ENCODE measurements at regions not wholly inside any gene's neighbourhood (a gene's known extent, or its start where the extent isn't known, plus 50 kb on each side); places are given as distances from the start of the nearest gene placed in this dataset.

DNA sequence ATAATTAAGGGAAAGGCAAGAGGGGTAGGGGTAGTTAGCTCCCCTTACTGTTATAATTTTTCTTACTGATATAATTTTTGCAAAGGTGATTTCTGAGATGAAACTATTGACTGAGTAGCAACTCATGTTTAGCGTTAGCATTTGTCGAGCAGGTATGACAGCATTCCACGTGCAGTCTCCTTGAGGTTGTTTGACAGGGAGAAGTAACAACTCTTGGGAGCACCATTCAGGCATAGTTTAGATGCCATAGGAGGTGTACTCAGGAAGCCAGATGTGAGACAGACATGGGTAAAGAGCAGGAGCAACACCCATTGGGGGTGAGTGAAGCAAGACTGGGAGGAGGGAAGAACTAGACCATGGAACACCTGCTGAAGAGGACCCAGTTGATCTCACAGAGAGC, 96.6 kb upstream of the KLF6 start:
- no peaks in the 10 kb centered on the region for H3K36me3 ChIP-seq (ENCODE audit: control insufficient read depth, insufficient read depth, low read length)
- no peak overlapping the region for H3K27ac ChIP-seq (ENCODE audit: extremely low read depth, low read depth, low read length)
- ATAC-seq (no peak), FAIRE-seq (no peak), DNase-seq (ENCODE audit: extremely low read depth in 1 of 4, low spot score in 3 of 4) (no peak)
- no TSS peak for BruUV-seq (replicated peaks)
- H3K27me3 ChIP-seq (ENCODE audit: control insufficient read depth in 2 of 2, insufficient read depth in 2 of 2, low read length in 2 of 2): no peaks in the 10 kb centered on the region
- H3K9me3 ChIP-seq (replicated peaks; ENCODE audit: control insufficient read depth, insufficient read depth, low read depth, low read length): no peaks in the 10 kb centered on the region
- ChIA-PET CTCF (ENCODE audit: low intra/inter-chr PET ratio) (no interaction called here), POLR2A (interaction anchor here (0.7 to 1.1 kb wide), 2 partner anchors 15 to 98 kb away, joined by 3 to 5 read pairs; no protein-coding TSS in a partner anchor)
- no peak overlapping the region for H2AFZ ChIP-seq (ENCODE audit: low read depth, low read length)
- H4K20me1 ChIP-seq (replicated peaks; ENCODE audit: control insufficient read depth, insufficient read depth, low read length): no peaks in the 10 kb centered on the region
- no peak overlapping the region for H3K4me2 ChIP-seq (ENCODE audit: insufficient read depth, low read length)
- no peak overlapping the region for H3K4me3 ChIP-seq
- intact Hi-C loops (cut with micrococcal nuclease): no loop called here
- H3K4me1 ChIP-seq (replicated peaks in 1 of 2; ENCODE audit: control insufficient read depth in 2 of 2, insufficient read depth in 2 of 2, low read length in 2 of 2): peaks cover 0 to 2% of the 10 kb centered on the region in 2 experiments; a peak in 2 of 5 replicates
- H3K9ac ChIP-seq (ENCODE audit: insufficient read depth in 1 of 2, low read depth in 2 of 2, low read length in 2 of 2): no peak overlapping the region
- H3K79me2 ChIP-seq (ENCODE audit: control insufficient read depth, insufficient read depth, low read length): no peaks in the 10 kb centered on the region
- no peak for TF ChIP-seq SAP30 (IDR thresholded peaks at IDR 0.05; ENCODE audit: borderline replicate concordance, insufficient read depth, low read depth, low read length, poor library complexity, severe bottlenecking)
- TF ChIP-seq PHB2 (IDR thresholded peaks at IDR 0.05; ENCODE audit: low read depth): no peak
- TF ChIP-seq, protein P1, sequence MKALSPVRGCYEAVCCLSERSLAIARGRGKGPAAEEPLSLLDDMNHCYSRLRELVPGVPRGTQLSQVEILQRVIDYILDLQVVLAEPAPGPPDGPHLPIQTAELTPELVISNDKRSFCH (CRISPR knock-in tag; IDR thresholded peaks at IDR 0.05): no peak
- TF ChIP-seq, protein P1 (tag; IDR thresholded peaks at IDR 0.05): no peak
- no peak for TF ChIP-seq KHSRP (IDR thresholded peaks at IDR 0.05)
- no peak for TF ChIP-seq RERE (CRISPR knock-in tag; IDR thresholded peaks at IDR 0.05; ENCODE audit: borderline replicate concordance)
- no peak for TF ChIP-seq SREBF1 (IDR thresholded peaks at IDR 0.05; ENCODE audit: borderline replicate concordance, low read depth, low read length)
- TF ChIP-seq RBM14 (IDR thresholded peaks at IDR 0.05; ENCODE audit: borderline replicate concordance, insufficient read depth, low read depth, low read length): no peak
- no peak for TF ChIP-seq ZC3H4 (CRISPR knock-in tag; IDR thresholded peaks at IDR 0.05; ENCODE audit: borderline replicate concordance)
- no peak for TF ChIP-seq ZNF717 (CRISPR knock-in tag; IDR thresholded peaks at IDR 0.05)
- no peak for TF ChIP-seq MEIS2 (IDR thresholded peaks at IDR 0.05; ENCODE audit: partially characterized antibody)
- in situ Hi-C loops (cut with MboI): no loop called here
- H3K9me1 ChIP-seq (ENCODE audit: control insufficient read depth, insufficient read depth, low read length): no peaks in the 10 kb centered on the region
- 26% methylated on average over 3 of the region's 3 CpGs for WGBS (ENCODE audit: insufficient coverage, low coverage, missing lambda C conversion rate)

Data from K562 (cell line).